Activated B cell treated with CpG ODN at 0.5 μM for 24 hours (primary cell): ENCODE measurements at regions not wholly inside any gene's neighbourhood (a gene's known extent, or its start where the extent isn't known, plus 50 kb on each side); places are given as distances from the start of the nearest gene placed in this dataset.

Source experiments
- ATAC-seq: fragments of 200-7000 bp; cut with Tn5 transposase; one replicate; pipeline ENCODE4 v1.10.0; 2021; ENCODE audit warnings: low read depth, mild to moderate bottlenecking, moderate library complexity
- CTCF ChIA-PET: fragments of 350-600 bp; sonication (Branson Sonifier 250); formaldehyde crosslinking; loops from one replicate; lab custom pipeline; 2021; ENCODE audit warnings: antibody characterized with exemption; lab: Charles Lee
- POLR2A ChIA-PET: fragments of 350-600 bp; sonication (Branson Sonifier 250); formaldehyde crosslinking; loops from one replicate; lab custom pipeline; 2021; ENCODE audit warnings: antibody characterized with exemption; lab: Charles Lee
- DNase-seq: peaks from one replicate; pipeline ENCODE4 v3.0.0; 2022
- H3K27ac Mint-ChIP-seq: one replicate; pipeline ENCODE4 v1.8.0; 2020; ENCODE audit warnings: mixed read lengths
- H3K27me3 Mint-ChIP-seq: one replicate; pipeline ENCODE4 v1.8.0; 2021; ENCODE audit warnings: mixed read lengths
- H3K36me3 Mint-ChIP-seq: one replicate; pipeline ENCODE4 v1.8.0; 2021; ENCODE audit warnings: low read depth, mixed read lengths
- H3K4me1 Mint-ChIP-seq: one replicate; pipeline ENCODE4 v1.8.0; 2021; ENCODE audit warnings: mixed read lengths
- H3K4me3 Mint-ChIP-seq: one replicate; pipeline ENCODE4 v1.8.0; 2020; ENCODE audit warnings: mild to moderate bottlenecking, mixed read lengths
- H3K9me3 Mint-ChIP-seq: one replicate; pipeline ENCODE4 v1.8.0; 2020; ENCODE audit warnings: mixed read lengths
- intact Hi-C: fragments of 100-400 bp; cut with micrococcal nuclease; formaldehyde crosslinking; loops from one replicate; pipeline ENCODE4 v1.15.1; 2024
- TF ChIP-seq, protein P1 (sequence below): fragments of 200-600 bp; IDR thresholded peaks from one replicate; pipeline ENCODE4 v1.8.0; 2022; ENCODE audit warnings: antibody characterized with exemption, mild to moderate bottlenecking

DNA sequence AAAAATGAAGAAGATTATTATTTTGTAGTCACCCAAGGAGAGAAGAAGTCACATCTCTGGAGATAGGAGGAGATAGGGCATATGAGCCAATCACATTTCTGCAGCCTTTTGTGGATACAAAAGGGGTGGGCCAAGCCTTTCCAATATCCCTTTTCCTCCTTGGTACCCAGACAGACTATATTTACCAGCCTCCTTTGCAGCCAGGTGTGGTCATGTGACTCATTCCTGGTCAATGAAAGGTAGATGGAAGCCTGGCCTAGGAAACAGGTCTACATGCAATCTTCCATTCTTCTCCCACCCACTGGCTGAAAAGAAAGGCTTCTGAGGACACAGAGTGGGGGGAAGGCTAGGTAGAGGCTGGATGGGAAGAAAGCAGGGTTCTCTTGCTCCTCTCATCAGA is 58.1 kb upstream of the ERG start:
- no peak for ATAC-seq
- CTCF ChIA-PET, result no interaction called here
- Mint-ChIP-seq H3K4me1 (no peaks in the 10 kb centered on the region), H3K27me3 (no peaks in the 10 kb centered on the region), H3K4me3 (no peak overlapping the region), H3K27ac (no peak overlapping the region), H3K36me3 (no peaks in the 10 kb centered on the region), H3K9me3 (no peaks in the 10 kb centered on the region)
- POLR2A ChIA-PET, result no interaction called here
- intact Hi-C loops, result no loop called here
- no peak for DNase-seq
- TF ChIP-seq, protein P1, sequence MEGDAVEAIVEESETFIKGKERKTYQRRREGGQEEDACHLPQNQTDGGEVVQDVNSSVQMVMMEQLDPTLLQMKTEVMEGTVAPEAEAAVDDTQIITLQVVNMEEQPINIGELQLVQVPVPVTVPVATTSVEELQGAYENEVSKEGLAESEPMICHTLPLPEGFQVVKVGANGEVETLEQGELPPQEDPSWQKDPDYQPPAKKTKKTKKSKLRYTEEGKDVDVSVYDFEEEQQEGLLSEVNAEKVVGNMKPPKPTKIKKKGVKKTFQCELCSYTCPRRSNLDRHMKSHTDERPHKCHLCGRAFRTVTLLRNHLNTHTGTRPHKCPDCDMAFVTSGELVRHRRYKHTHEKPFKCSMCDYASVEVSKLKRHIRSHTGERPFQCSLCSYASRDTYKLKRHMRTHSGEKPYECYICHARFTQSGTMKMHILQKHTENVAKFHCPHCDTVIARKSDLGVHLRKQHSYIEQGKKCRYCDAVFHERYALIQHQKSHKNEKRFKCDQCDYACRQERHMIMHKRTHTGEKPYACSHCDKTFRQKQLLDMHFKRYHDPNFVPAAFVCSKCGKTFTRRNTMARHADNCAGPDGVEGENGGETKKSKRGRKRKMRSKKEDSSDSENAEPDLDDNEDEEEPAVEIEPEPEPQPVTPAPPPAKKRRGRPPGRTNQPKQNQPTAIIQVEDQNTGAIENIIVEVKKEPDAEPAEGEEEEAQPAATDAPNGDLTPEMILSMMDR, result no peak

DNA sequence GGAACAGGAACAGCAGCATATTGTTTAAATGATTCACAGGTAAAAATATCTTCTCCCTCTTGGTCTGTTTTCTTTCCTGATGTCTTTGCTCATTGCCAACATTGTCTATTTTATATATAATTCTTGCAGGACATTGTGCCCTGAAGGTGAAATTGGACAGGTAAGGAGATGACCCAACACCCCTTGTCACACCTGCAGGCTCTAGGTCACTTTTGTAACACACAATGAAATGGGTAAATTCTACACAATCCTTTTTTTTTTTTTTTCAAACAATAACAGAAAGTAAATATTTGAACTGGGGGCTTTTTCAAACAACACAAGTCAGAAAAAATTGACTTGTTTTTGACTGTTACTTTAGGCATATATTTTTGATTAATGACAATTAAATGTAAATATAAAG is 62.9 kb upstream of the ERG start:
- ChIA-PET CTCF (no interaction called here), POLR2A (no interaction called here)
- Mint-ChIP-seq H3K4me1 (no peaks in the 10 kb centered on the region), H3K27ac (no peak overlapping the region), H3K4me3 (no peak overlapping the region), H3K9me3 (no peaks in the 10 kb centered on the region), H3K27me3 (no peaks in the 10 kb centered on the region), H3K36me3 (no peaks in the 10 kb centered on the region)
- TF ChIP-seq, protein P1, result no peak
- DNase-seq (no peak), ATAC-seq (no peak)
- intact Hi-C loops, result no loop called here

DNA sequence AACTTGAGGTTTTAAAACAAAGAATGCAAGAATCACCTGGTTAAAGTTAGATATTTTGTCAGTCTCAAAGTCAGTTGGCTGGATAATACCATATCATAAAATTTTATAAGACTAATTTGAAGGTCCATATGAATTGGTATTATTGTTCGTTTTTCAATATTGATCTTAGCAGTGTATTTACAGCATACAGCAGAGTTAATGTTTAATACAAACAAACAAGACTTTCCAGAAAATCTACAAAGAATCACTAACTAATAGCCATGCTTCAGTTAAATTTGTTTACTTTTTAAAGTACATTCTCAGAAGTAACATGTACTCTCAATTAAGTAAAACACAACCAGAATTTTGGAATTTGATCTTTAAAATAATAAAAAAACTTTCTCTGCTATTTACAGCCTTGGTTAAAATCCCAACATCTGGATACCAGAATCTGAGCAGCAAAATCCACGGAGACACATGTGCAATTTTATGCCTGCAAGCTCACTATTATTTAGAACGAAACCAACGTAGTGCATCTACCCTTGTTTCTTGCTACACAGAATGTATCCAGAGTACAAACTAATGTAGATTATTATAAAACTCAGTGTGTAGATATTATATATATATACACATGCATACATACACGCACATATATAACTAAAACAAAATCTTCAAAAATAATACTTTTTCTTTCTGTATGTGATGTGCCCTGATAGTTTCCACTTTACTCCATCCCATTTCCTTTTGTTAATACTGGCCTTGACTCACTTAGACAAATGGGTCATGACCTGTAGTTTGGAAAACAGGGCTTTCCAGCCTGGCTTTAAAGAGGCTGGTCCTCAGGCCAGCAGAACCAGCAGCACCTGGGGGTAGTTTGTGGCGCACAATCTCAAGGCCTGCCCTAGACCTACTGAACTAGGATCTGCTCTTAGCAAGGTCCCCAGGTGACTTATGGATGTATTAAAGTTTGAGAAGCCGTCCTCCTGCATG is 63.6 kb upstream of the ERG start:
- no peak overlapping the region for H3K27ac Mint-ChIP-seq
- no peaks in the 10 kb centered on the region for H3K9me3 Mint-ChIP-seq
- CTCF ChIA-PET, result no interaction called here
- DNase-seq, result no peak
- POLR2A ChIA-PET, result interaction anchor here (0.7 kb wide), 1 partner anchor 442 kb away, joined by 3 read pairs; no protein-coding TSS in a partner anchor
- no peaks in the 10 kb centered on the region for H3K4me1 Mint-ChIP-seq
- intact Hi-C loops, result no loop called here
- no peak for ATAC-seq
- H3K4me3 Mint-ChIP-seq, result no peak overlapping the region
- no peaks in the 10 kb centered on the region for H3K36me3 Mint-ChIP-seq
- H3K27me3 Mint-ChIP-seq, result no peaks in the 10 kb centered on the region
- TF ChIP-seq, protein P1, result no peak

DNA sequence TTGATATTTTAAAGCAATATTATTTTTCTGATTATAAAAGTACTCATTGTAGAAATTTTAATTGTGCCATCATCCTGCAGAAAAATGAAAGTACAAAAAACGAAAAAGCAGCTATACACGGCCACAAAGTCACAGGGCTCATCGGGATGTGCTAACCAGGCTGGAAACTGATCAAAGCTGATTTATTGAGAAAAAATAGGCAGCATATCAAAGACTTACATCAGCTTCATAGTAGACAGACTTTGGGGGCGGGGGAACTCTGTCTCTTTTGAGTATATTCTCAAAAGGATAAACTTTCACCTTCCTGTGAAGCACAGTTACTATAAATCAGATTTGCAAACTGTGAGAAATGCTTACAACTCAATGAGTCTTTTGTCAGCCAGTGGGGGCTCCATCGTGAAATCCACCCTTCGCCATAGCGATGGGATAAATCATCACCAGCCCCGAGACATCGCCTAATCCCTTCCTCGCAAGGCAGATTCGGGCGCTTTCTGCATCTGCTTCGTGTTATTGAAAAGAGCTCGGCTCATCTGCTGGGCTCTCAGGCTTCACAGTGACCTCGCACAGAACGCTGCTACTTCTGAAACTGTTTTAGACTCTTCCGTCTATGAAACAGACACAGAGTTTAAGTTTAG is 69.2 kb upstream of the ERG start:
- TF ChIP-seq, protein P1, result no peak

DNA sequence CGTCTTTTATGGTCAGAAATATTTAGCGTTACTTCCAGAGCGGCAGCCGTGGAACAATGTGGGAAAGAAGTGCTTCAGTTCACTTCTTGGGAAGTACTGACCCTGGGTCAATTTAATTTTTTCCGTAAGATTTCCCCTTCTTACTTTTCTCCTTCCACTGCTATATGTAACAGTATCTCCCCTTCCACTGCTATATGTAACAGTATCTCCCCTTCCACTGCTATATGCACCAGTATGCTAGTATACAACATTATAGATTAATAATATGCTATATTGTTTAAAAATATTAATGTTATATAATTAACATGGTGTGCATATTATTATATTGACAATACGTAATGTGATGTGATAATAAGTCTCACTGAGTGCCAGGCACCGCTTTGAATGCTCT is 69.7 kb upstream of the ERG start:
- H3K36me3 Mint-ChIP-seq, result no peaks in the 10 kb centered on the region
- DNase-seq (no peak), ATAC-seq (no peak)
- no peaks in the 10 kb centered on the region for H3K4me1 Mint-ChIP-seq
- ChIA-PET CTCF (no interaction called here), POLR2A (no interaction called here)
- peaks cover 2% of the 10 kb centered on the region for H3K9me3 Mint-ChIP-seq
- no peaks in the 10 kb centered on the region for H3K27me3 Mint-ChIP-seq
- TF ChIP-seq, protein P1, result no peak
- H3K4me3 Mint-ChIP-seq, result no peak overlapping the region
- intact Hi-C loops, result no loop called here
- no peak overlapping the region for H3K27ac Mint-ChIP-seq

More for the DNA sequence above, 69.2 kb upstream of the ERG start:
- no peak overlapping the region for H3K4me3 Mint-ChIP-seq
- ChIA-PET CTCF (no interaction called here), POLR2A (no interaction called here)
- H3K36me3 Mint-ChIP-seq, result no peaks in the 10 kb centered on the region
- no peaks in the 10 kb centered on the region for H3K27me3 Mint-ChIP-seq
- H3K9me3 Mint-ChIP-seq, result peaks cover 2% of the 10 kb centered on the region
- DNase-seq (no peak), ATAC-seq (no peak)
- intact Hi-C loops, result no loop called here
- H3K4me1 Mint-ChIP-seq, result no peaks in the 10 kb centered on the region
- no peak overlapping the region for H3K27ac Mint-ChIP-seq
